ENCODE measurements at regions not wholly inside any gene's neighbourhood (a gene's known extent, or its start where the extent isn't known, plus 50 kb on each side); places are given as distances from the start of the nearest gene placed in this dataset.

DNA sequence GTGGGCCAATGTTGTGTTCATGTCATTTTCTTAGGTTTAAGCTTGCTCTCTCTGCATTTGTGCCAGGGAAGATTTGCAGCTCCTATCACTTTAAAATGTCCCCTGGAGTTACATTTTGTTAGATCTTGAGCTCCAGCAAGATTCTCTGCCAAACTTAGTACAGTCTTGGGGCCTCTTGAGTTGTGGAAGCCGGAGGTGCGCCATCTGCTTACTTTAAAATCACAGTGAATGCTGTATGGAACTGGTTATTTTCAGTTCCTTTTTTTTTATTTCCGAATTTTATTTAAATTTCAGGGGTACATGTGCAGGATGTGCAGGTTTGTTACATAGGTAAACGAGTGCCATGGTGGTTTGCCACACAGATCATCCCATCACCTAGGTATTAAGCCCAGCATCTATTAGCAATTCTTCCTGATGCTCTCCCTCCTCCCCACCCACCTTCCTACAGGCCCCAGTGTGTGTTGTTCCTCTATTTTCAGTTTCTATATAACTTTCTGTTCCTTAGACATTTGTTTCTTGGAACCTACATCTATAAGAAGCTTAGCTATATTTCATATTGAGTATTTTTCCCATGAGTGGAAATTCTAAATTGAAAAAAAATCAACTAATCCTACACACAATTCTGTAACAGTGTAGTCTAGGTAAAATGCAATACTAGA lies 114.4 kb upstream of the CREB5 start:
- no peak overlapping the region for H3K27ac ChIP-seq (ENCODE audit: low read depth, low read length)
- H3K4me1 ChIP-seq (ENCODE audit: control insufficient read depth, insufficient read depth, low read length): no peaks in the 10 kb centered on the region
- no peaks in the 10 kb centered on the region for H3K36me3 ChIP-seq (ENCODE audit: control insufficient read depth, insufficient read depth, low read length)
- H3K4me3 ChIP-seq (ENCODE audit: low read length): no peak overlapping the region
- no peak overlapping the region for H3K9ac ChIP-seq (ENCODE audit: low read length)
- H3K27me3 ChIP-seq (ENCODE audit: control insufficient read depth, insufficient read depth, low read length): no peaks in the 10 kb centered on the region

DNA sequence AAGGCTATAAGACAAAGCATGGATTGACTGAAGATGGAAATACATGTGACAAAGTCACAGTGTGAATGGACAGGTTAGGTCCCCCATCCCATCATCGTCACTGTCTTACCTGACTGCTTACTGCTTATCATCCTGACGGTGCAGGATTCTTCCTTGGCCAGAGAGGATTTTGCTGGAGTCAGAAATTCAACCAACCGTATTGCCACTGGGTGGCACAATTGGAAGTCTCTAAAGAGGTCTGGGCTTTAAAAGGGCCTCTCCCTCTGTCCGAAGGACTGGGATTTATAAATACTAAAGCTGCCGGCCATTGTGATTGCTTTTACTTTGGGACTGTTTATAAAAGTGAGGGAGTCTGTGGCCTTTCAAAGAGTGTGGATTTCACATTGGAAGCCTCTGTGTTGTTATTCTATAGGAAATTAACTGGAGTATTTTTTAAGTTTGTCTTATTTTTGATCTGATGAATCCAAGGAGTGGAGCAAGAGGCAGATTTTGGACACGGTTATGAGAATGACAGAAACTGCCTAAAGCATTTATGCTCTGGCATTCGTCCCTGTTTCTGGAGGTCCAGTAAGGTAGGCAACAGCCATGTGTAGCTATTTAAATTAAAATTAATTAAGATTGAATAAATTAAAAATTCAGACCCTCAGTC lies 113.3 kb upstream of the CREB5 start:
- H3K27me3 ChIP-seq (ENCODE audit: control insufficient read depth, insufficient read depth, low read length): no peaks in the 10 kb centered on the region
- H3K27ac ChIP-seq (ENCODE audit: low read depth, low read length): no peak overlapping the region
- no peak overlapping the region for H3K4me3 ChIP-seq (ENCODE audit: low read length)
- H3K36me3 ChIP-seq (ENCODE audit: control insufficient read depth, insufficient read depth, low read length): no peaks in the 10 kb centered on the region
- H3K4me1 ChIP-seq (ENCODE audit: control insufficient read depth, insufficient read depth, low read length): no peaks in the 10 kb centered on the region
- H3K9ac ChIP-seq (ENCODE audit: low read length): no peak overlapping the region

DNA sequence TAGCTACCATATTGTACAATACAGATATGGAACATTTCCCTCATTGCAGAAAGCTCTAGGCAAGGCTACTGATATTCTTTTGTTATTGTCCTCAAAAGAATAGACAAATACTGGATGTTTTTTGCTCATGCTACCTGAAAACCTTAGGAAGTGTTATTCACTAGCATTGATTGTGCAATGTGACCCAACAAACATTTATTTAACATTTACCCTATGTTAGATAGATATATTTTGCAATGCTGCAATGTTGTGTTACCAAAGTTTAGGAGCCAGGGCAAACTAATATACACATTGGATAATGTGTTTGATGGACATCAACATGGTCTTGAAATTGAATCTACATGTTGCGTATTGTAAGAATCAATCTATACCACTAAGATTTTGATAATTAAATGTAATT lies 112.8 kb upstream of the CREB5 start:
- no peak overlapping the region for H3K4me3 ChIP-seq (ENCODE audit: low read length)
- no peaks in the 10 kb centered on the region for H3K4me1 ChIP-seq (ENCODE audit: control insufficient read depth, insufficient read depth, low read length)
- H3K36me3 ChIP-seq (ENCODE audit: control insufficient read depth, insufficient read depth, low read length): no peaks in the 10 kb centered on the region
- H3K27me3 ChIP-seq (ENCODE audit: control insufficient read depth, insufficient read depth, low read length): no peaks in the 10 kb centered on the region
- no peak overlapping the region for H3K9ac ChIP-seq (ENCODE audit: low read length)
- H3K27ac ChIP-seq (ENCODE audit: low read depth, low read length): no peak overlapping the region

DNA sequence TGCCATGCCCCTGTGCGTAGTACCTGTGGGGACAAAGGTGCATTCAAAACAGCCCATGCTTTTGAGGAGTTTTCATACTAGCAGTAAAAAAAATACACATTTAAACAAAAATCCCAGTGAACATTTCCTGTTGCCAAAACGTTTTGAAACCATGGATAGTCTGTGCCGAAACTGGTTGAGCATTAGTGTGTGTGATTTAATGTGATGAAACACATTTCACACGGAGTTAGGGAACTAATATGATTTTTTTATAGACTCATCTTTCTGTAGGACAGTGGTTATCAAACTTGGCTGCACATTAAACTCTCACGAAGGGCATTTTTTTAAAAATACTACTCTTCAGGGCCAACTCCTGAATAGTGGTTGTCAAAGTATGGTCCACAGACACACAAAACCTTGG lies 111.8 kb upstream of the CREB5 start:
- no peaks in the 10 kb centered on the region for H3K27me3 ChIP-seq (ENCODE audit: control insufficient read depth, insufficient read depth, low read length)
- no peak overlapping the region for H3K27ac ChIP-seq (ENCODE audit: low read depth, low read length)
- no peaks in the 10 kb centered on the region for H3K36me3 ChIP-seq (ENCODE audit: control insufficient read depth, insufficient read depth, low read length)
- H3K4me1 ChIP-seq (ENCODE audit: control insufficient read depth, insufficient read depth, low read length): no peaks in the 10 kb centered on the region
- H3K9ac ChIP-seq (ENCODE audit: low read length): no peak overlapping the region
- no peak overlapping the region for H3K4me3 ChIP-seq (ENCODE audit: low read length)

DNA sequence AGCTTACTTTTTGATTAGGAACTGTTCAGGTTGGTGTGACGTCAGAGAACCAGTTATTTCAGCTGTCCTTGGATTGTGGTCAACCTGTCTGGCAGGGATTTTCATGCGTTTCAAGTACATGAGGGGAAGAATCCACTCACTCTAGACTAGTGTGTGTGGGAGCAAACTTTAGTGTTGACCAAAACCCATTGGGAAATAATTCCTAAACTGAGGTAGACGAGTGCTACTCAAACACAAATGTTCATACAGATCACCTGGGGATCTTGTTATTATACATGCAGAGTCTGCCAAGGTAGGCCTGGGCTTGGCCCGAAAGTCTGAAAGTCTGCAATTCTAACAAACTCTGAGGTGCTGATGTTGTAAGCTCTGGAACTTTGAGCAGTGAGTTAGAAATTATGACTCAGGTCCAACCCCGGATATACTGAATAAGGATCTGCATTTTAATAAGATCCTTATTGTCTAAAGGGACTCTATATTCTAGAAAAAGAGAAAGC lies 111.1 kb upstream of the CREB5 start:
- Histone ChIP-seq H3K4me1 (ENCODE audit: control insufficient read depth, insufficient read depth, low read length) (no peaks in the 10 kb centered on the region), H3K9ac (ENCODE audit: low read length) (no peak overlapping the region), H3K4me3 (ENCODE audit: low read length) (no peak overlapping the region), H3K27ac (ENCODE audit: low read depth, low read length) (no peak overlapping the region), H3K36me3 (ENCODE audit: control insufficient read depth, insufficient read depth, low read length) (no peaks in the 10 kb centered on the region), H3K27me3 (ENCODE audit: control insufficient read depth, insufficient read depth, low read length) (no peaks in the 10 kb centered on the region)

DNA sequence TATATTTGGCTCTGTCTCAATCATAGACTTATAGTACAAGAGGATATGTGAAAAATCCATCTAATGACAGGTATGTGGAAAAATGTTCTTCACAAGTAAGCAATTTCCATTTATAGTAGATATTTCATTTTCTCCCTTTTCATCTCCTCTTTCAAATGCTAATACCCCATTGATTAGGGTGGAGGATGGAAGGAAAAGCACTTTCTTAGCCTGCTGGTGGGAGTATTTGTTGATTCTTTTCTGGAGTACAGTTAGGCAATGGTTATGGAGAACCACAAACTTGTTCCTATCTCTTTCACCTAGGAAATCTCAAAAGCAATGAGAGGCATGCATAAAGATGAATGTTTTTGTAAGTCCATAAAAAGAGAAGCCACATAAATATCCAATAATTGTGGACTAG lies 108.0 kb upstream of the CREB5 start:
- no peak overlapping the region for H3K4me3 ChIP-seq (ENCODE audit: low read length)
- H3K27ac ChIP-seq (ENCODE audit: low read depth, low read length): no peak overlapping the region
- no peaks in the 10 kb centered on the region for H3K36me3 ChIP-seq (ENCODE audit: control insufficient read depth, insufficient read depth, low read length)
- no peak overlapping the region for H3K9ac ChIP-seq (ENCODE audit: low read length)
- H3K4me1 ChIP-seq (ENCODE audit: control insufficient read depth, insufficient read depth, low read length): no peaks in the 10 kb centered on the region
- H3K27me3 ChIP-seq (ENCODE audit: control insufficient read depth, insufficient read depth, low read length): no peaks in the 10 kb centered on the region

DNA sequence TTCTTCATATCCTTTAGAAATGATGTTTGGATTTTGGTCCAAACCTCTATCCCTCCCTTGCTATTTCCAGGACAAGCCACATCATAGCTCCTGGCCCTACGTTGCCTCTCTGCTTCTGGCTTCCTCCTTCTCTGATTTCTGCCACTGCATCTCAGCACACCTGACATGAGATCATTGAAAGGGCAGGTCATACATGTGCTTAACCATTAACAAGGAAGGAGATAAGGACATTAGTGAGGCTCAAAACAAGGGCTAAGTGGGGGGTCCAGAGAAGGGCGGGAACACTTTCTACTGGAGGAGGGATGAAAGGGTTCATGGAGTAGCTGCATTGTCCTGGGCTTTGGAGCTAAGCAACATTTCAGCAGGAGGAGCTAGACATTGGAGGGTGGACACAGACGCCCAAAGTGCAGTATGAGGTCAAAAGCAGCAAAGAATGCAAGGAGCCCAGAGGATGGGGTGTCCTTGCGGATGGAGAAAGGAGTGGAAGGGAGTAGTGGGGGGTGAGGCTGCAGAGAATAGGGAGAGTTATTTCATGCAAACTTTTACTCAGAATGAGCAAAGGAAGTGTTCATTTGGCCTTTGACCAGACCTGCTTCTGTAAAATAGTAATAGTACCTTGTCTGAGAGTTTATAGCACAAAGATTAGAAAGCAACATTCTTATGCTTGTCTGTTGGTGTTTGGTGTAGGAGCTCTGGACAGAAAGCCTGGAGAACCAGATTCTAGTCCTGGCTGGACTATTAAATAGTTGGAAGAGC lies 102.4 kb upstream of the CREB5 start:
- no peak overlapping the region for H3K9ac ChIP-seq (ENCODE audit: low read length)
- H3K4me1 ChIP-seq (ENCODE audit: control insufficient read depth, insufficient read depth, low read length): no peaks in the 10 kb centered on the region
- H3K27me3 ChIP-seq (ENCODE audit: control insufficient read depth, insufficient read depth, low read length): no peaks in the 10 kb centered on the region
- no peak overlapping the region for H3K27ac ChIP-seq (ENCODE audit: low read depth, low read length)
- no peak overlapping the region for H3K4me3 ChIP-seq (ENCODE audit: low read length)
- H3K36me3 ChIP-seq (ENCODE audit: control insufficient read depth, insufficient read depth, low read length): no peaks in the 10 kb centered on the region

DNA sequence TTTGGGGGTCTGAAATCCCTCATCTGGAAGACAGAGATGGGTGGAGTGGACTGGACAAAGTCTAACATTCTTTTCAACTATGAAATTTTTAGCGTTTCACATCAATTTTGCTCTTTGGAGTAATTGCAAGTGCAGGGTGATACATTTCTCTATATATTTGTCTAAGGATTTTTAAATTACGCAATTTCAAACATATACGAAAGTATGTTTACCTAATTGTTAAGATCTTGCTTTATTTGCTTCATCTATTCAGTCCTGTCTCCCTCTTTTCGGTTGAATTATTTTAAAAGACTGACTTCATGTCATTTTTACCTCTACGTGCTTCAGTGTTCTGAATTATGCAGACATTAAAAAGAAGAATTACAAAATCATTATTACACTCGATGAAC lies 101.9 kb upstream of the CREB5 start:
- H3K27ac ChIP-seq (ENCODE audit: low read depth, low read length): no peak overlapping the region
- no peaks in the 10 kb centered on the region for H3K4me1 ChIP-seq (ENCODE audit: control insufficient read depth, insufficient read depth, low read length)
- no peaks in the 10 kb centered on the region for H3K36me3 ChIP-seq (ENCODE audit: control insufficient read depth, insufficient read depth, low read length)
- H3K9ac ChIP-seq (ENCODE audit: low read length): no peak overlapping the region
- no peaks in the 10 kb centered on the region for H3K27me3 ChIP-seq (ENCODE audit: control insufficient read depth, insufficient read depth, low read length)
- no peak overlapping the region for H3K4me3 ChIP-seq (ENCODE audit: low read length)

DNA sequence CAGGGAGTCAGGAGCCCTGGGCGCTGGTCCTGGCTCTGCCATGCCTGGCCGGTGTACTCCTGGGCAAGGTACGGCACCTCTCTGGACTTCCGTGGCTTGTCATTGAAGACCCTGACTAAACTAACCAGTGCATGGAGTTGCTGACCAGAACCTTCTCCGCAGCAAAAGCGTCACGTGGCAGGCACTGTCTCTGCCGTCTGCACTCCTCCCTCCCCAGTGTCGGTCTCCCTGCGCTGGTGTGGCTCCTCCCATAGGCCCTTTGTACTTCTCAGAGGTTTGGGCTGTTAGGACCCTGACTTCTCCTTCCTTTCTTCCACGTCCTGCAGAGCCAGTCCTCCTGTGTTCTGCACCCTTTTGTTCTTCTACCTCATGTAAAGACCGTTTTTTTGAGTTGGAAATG lies 100.6 kb upstream of the CREB5 start:
- H3K36me3 ChIP-seq (ENCODE audit: control insufficient read depth, insufficient read depth, low read length): no peaks in the 10 kb centered on the region
- no peaks in the 10 kb centered on the region for H3K27me3 ChIP-seq (ENCODE audit: control insufficient read depth, insufficient read depth, low read length)
- H3K4me3 ChIP-seq (ENCODE audit: low read length): no peak overlapping the region

DNA sequence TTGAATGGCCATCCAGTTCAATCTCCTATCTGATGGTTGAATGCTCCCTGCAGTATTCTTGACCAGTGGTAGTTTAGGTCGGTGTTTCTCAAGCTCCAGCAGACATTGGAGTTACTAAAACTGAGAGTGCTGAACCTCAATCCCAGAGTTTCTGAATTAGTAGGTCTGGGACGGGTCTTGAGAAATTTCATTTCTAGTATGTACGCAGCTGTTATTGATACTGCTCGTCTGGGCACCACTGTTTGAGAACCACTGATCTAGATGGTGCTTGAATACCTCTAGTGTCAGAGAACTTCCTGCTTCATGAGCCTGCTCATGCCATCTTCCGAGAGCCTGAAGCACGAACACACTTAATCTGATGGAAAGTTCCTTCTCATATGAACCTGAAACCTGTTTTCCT lies 99.4 kb upstream of the CREB5 start:
- Histone ChIP-seq H3K4me3 (ENCODE audit: low read length) (no peak overlapping the region), H3K27me3 (ENCODE audit: control insufficient read depth, insufficient read depth, low read length) (no peaks in the 10 kb centered on the region), H3K36me3 (ENCODE audit: control insufficient read depth, insufficient read depth, low read length) (no peaks in the 10 kb centered on the region), H3K27ac (ENCODE audit: low read depth, low read length) (no peak overlapping the region), H3K4me1 (ENCODE audit: control insufficient read depth, insufficient read depth, low read length) (no peaks in the 10 kb centered on the region), H3K9ac (ENCODE audit: low read length) (no peak overlapping the region)

More for the DNA sequence above, 100.6 kb upstream of the CREB5 start:
- Histone ChIP-seq H3K9ac (ENCODE audit: low read length) (no peak overlapping the region), H3K4me1 (ENCODE audit: control insufficient read depth, insufficient read depth, low read length) (no peaks in the 10 kb centered on the region), H3K27ac (ENCODE audit: low read depth, low read length) (no peak overlapping the region)

DNA sequence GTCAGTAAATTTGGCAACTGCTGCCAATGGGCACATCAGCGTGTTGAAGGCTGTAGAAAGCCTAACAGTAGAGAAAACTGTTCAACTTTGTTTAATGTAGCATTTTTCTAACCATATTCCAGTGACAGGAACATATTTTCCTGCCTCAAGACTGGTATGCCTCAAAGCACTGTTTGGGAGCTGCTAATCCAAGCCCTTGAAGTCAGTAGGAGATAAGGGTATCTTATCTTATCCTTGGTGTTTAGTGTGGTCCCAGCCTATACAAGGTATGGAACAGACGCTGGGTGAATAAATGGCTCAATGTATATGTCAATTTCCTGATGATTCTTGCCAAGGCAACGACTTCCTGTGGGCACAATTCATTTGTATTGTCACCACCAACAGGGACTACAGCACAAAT lies 97.5 kb upstream of the CREB5 start:
- no peaks in the 10 kb centered on the region for H3K4me1 ChIP-seq (ENCODE audit: control insufficient read depth, insufficient read depth, low read length)
- no peak overlapping the region for H3K9ac ChIP-seq (ENCODE audit: low read length)
- H3K27me3 ChIP-seq (ENCODE audit: control insufficient read depth, insufficient read depth, low read length): no peaks in the 10 kb centered on the region
- no peaks in the 10 kb centered on the region for H3K36me3 ChIP-seq (ENCODE audit: control insufficient read depth, insufficient read depth, low read length)
- no peak overlapping the region for H3K27ac ChIP-seq (ENCODE audit: low read depth, low read length)
- no peak overlapping the region for H3K4me3 ChIP-seq (ENCODE audit: low read length)

DNA sequence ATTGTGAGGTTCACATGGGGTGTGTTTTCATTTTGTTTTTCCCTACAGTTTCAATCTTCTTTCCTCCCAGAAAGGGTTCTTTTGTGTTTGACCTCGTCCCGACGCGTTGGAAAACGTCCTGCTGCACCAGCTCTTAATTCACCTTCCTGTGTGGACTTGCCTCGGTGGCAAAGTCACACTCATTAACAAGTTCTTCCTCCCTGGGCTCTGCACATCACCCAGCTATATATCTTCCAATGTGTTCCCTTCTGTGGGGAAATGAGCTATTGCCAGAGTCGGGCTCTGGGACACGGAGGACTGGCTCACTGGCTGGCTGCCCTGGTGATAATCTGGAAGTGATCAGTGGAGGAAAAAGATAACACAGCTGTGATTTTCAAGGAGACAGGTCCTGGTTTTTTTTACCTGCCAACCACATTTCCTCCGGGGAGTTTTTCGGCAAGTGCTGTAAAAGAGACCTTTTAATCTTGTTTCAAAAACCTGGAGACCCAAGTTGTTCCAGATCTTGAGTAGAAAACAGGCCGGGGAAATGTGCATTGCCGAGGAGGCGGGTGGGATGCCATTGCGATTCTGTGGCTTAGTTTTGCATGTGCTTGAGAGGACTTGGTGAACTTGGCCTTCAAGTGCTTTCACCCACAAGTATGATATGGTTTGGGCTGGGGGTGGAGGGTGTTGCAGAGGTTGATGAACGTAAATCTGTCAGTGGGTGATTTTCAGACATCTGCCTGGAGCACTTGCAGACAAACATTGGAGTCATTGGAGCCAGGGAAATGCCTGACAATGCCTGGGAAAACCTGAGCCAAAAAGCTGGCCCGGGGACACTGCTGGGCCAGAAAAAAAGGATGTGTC lies 96.5 kb upstream of the CREB5 start:
- H3K27ac ChIP-seq (ENCODE audit: low read depth, low read length): no peak overlapping the region
- H3K4me3 ChIP-seq (ENCODE audit: low read length): no peak overlapping the region
- no peaks in the 10 kb centered on the region for H3K27me3 ChIP-seq (ENCODE audit: control insufficient read depth, insufficient read depth, low read length)

More for the DNA sequence above, 96.5 kb upstream of the CREB5 start:
- Histone ChIP-seq H3K36me3 (ENCODE audit: control insufficient read depth, insufficient read depth, low read length) (no peaks in the 10 kb centered on the region), H3K4me1 (ENCODE audit: control insufficient read depth, insufficient read depth, low read length) (no peaks in the 10 kb centered on the region), H3K9ac (ENCODE audit: low read length) (no peak overlapping the region)
